Epithelial cell of proximal tubule (primary cell): ENCODE measurements at regions not wholly inside any gene's neighbourhood (a gene's known extent, or its start where the extent isn't known, plus 50 kb on each side); places are given as distances from the start of the nearest gene placed in this dataset.
A peak's percentile ranks its signal among the peaks of the same experiment; 100 is the strongest.
"Not testable (repeated sequence)": the region's sequence is repeated elsewhere in the genome, so short reads cannot be mapped to it uniquely, and the experiment has no call there.

Experiments used
- DNase-seq: peaks from one replicate; pipeline ENCODE4 v3.0.0-alpha.2; 2011; ENCODE audit warnings: low read depth
- H3K4me3 ChIP-seq: 2 replicates; pipeline ENCODE4 v1.5.1; 2011; ENCODE audit warnings: low read depth, mild to moderate bottlenecking, low read length
- TF ChIP-seq, protein P1 (sequence below): conservative IDR thresholded peaks from 2 replicates; pipeline ENCODE4 v1.5.1; 2012; ENCODE audit warnings: low read depth, mild to moderate bottlenecking, low read length

DNA sequence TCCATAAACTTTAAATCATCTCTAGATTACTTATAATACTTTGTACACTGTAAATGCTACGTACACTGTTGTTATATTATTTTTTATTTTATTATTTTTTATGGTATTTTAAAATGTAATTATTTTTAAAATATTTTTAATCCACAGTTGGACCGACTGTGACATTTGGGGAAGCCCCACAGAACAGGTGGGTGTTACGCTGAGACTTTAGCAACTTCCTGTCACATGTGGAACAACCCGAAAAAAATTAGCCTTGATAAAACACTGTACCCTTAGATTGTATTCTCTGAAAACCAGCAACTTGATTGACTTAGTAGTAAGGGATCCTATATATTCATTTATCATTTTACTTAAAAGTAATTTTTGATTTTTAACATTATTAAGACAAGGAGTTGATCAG, 1755.7 kb upstream of the SEL1L start:
- DNase-seq: no peak
- TF ChIP-seq, protein P1, sequence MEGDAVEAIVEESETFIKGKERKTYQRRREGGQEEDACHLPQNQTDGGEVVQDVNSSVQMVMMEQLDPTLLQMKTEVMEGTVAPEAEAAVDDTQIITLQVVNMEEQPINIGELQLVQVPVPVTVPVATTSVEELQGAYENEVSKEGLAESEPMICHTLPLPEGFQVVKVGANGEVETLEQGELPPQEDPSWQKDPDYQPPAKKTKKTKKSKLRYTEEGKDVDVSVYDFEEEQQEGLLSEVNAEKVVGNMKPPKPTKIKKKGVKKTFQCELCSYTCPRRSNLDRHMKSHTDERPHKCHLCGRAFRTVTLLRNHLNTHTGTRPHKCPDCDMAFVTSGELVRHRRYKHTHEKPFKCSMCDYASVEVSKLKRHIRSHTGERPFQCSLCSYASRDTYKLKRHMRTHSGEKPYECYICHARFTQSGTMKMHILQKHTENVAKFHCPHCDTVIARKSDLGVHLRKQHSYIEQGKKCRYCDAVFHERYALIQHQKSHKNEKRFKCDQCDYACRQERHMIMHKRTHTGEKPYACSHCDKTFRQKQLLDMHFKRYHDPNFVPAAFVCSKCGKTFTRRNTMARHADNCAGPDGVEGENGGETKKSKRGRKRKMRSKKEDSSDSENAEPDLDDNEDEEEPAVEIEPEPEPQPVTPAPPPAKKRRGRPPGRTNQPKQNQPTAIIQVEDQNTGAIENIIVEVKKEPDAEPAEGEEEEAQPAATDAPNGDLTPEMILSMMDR: no peak
- H3K4me3 ChIP-seq: no peak overlapping the region

DNA sequence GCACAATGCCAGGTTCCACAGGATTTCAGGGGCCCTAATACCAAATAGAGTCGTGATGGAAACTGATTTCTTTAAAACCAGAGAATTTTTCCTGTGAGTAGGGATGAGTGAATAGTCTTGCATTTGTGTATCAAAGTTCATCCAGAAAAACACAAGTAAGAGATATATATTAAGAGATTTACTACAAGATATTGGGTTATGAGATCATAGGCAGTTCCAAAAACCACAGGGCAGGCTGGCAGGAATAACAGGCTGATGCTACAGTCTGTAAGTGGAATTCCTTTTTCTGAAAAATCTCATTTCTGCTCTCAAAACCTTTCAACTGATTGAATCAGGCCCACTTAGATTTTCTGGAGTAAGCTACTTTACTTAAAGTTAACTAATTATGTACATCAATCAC, 1756.2 kb upstream of the SEL1L start:
- TF ChIP-seq, protein P1: no peak
- no peak for DNase-seq
- H3K4me3 ChIP-seq: no peak overlapping the region

DNA sequence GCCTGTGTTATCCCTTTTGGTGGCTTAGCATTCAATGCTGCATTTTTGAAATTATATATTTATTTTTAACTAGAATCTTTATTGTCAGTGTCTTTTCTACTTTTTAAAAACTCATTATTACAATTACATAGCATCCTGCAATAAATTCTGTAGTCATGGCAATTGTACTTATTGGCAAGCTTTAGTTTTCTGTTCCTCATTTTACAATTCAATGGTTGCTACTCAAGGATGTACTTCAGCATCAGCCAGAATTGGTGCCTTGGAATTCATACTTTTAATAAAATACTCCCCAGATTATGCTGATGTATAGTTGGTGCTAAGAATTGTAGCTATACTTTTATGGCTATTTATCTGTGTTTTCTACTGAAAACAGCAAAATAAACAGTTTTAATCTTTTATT, 1756.8 kb upstream of the SEL1L start:
- TF ChIP-seq, protein P1: no peak
- no peak overlapping the region for H3K4me3 ChIP-seq
- DNase-seq: no peak

DNA sequence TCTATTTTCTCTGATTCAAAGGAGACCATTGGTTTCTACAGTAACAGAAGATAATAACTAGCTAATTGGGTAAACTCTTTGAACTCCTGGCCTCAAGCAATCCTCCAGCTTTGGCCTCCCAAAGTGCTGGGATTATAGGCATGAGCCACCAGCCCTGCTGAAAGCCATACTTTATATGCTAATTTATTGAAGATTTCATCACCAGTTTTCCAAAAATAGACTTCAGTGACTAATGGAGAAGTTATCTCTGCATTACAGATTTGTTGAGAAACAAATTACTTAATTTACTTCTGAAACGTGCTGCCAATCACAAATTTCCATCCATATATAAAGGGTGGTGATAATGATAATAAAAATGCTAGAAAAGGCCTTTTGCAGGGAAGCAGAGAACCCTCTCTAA, 1758.1 kb upstream of the SEL1L start:
- TF ChIP-seq, protein P1: no peak
- H3K4me3 ChIP-seq: no peak overlapping the region
- no peak for DNase-seq

DNA sequence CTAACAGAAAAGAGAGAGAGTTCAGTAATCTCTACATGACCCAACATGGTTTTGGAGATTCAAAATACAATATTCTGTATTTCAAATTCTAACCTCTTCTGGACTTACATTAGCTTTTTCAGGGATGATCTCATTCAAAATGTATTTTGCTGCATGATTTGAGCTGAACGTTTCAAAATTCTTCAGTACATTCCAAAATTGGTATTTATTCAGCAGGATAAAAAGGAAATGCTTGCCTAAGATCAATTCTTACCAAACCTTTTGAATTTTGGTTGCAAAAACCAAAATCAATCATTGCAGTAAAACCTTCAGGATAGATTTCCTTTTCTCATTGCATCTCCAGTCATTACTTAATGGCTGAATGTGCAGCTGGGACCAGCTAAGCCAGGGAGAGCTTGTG, 1761.3 kb upstream of the SEL1L start:
- TF ChIP-seq, protein P1: no peak
- DNase-seq: no peak
- no peak overlapping the region for H3K4me3 ChIP-seq

DNA sequence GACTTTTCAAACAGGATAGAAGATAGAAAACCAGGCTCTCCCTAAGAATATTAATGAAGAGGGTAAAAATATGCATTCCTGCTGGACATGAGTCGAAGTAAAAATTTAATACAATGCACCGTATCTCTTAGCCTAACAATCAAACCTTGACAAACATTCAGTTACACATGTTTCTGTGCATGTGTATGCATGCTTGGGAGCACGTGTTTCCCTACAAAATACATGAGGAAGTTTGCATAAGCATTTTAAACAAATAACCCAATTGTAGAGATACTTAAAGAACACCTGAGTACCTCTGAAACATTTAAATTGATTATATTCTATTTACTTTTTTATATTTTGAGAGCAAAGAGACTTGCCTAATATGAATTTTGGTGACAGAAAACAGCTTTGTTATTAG, 1763.7 kb upstream of the SEL1L start:
- TF ChIP-seq, protein P1: no peak
- no peak for DNase-seq
- no peak overlapping the region for H3K4me3 ChIP-seq

DNA sequence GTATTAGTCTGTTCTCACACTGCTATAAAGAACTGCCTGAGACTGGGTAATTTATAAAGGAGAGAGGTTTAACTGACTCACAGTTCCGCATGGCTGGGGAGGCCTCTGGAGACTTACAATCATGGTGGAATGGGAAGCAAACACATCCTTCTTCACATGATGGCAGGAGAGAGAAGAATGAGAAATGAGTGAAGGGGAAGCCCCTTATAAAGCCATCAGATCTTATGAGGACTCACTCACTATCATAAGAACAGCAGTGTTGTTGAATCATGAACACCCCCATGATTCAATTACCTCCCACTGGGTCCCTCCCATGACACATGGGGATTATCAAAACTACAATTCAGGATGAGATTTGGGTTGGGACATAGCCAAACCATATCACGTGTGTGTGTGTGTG, 1764.4 kb upstream of the SEL1L start:
- not testable (repeated sequence) for H3K4me3 ChIP-seq, DNase-seq

DNA sequence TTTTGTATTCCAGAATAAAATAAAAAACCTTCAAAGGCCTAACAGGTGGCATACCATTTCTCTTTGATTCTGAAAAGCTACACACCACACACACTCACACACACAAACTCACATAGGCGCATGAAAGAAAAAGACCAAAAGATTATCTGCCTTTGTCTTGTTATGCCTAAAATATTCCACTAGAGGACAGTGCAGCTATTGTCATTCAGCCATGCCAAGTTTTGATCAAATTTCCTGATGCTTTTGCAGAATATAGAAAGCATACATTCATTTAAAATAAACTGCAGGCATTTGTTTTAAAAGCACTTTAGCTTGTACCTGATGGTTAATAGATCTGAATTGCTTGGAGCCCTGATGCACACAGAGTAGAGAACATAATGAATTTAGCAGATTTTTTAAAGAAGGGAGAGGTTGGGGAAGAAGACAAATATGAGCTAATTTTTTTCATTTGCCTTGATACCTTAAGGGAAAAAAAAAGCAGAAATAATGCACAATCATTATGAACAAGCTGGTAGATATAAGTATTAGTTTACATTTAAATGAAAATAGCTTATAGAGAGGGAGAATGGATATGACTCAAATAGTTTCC, 1766.9 kb upstream of the SEL1L start:
- no peak for DNase-seq
- TF ChIP-seq, protein P1: peak; percentile 90
- no peak overlapping the region for H3K4me3 ChIP-seq
